Body of pancreas (tissue), 4 donors: ENCODE measurements at regions not wholly inside any gene's neighbourhood (a gene's known extent, or its start where the extent isn't known, plus 50 kb on each side); places are given as distances from the start of the nearest gene placed in this dataset.

Experiments used
- CTCF ChIP-seq, 7 experiments: fragments of 450-650 bp in 4 of 7; fragments of 200-600 bp in 3 of 7; sonication (generic) in 3 of 7; IDR thresholded peaks; one replicate each; pipeline ENCODE4 v1.5.1; 2016 to 2019; ENCODE audit warnings: antibody characterized with exemption in 7 of 7
- POLR2A ChIP-seq, 3 donors: fragments of 450-650 bp; IDR thresholded peaks; one replicate each; pipeline ENCODE4 v1.6.1; 2016; ENCODE audit warnings: antibody characterized with exemption in 3 of 3, mild to moderate bottlenecking in 2 of 3

- TF ChIP-seq CTCF (IDR thresholded peaks at IDR 0.05) (no peak), POLR2A (IDR thresholded peaks at IDR 0.05) (no peak)
Observed at GRCh38 chr12:74185360-74185759, 352.3 kb upstream of the ATXN7L3B start.
